WTC11 (cell line): ENCODE measurements at regions not wholly inside any gene's neighbourhood (a gene's known extent, or its start where the extent isn't known, plus 50 kb on each side); places are given as distances from the start of the nearest gene placed in this dataset.

Source experiments
- ATAC-seq: fragments of 200-7000 bp; cut with Tn5 transposase; 2 replicates; pipeline ENCODE4 v1.10.0; 2021; ENCODE audit warnings: mild to moderate bottlenecking, moderate library complexity
- CTCF ChIA-PET: fragments of 300-600 bp; sonication (Branson Sonifier 250); formaldehyde crosslinking; loops from one replicate; lab custom pipeline; 2021; ENCODE audit warnings: antibody characterized with exemption; lab: Charles Lee
- POLR2A ChIA-PET: fragments of 350-600 bp; sonication (Branson Sonifier 250); formaldehyde crosslinking; loops from one replicate; lab custom pipeline; 2021; ENCODE audit warnings: antibody characterized with exemption; lab: Charles Lee
- DNase-seq: peaks from one replicate; pipeline ENCODE4 v3.0.0; 2021; ENCODE audit warnings: low spot score
- H3K27ac Mint-ChIP-seq: 2 replicates; pipeline ENCODE4 v1.8.0; 2021; ENCODE audit warnings: mixed read lengths
- H3K27me3 Mint-ChIP-seq: 2 replicates; pipeline ENCODE4 v1.8.0; 2021; ENCODE audit warnings: low read depth, mild to moderate bottlenecking, moderate library complexity, mixed read lengths
- H3K36me3 Mint-ChIP-seq: 2 replicates; pipeline ENCODE4 v1.8.0; 2021; ENCODE audit warnings: mixed read lengths
- H3K4me1 Mint-ChIP-seq: 2 replicates; pipeline ENCODE4 v1.8.0; 2022; ENCODE audit warnings: mixed read lengths
- H3K4me3 Mint-ChIP-seq: 2 replicates; pipeline ENCODE4 v1.8.0; 2021; ENCODE audit warnings: mild to moderate bottlenecking, moderate library complexity, mixed read lengths
- H3K9me3 Mint-ChIP-seq: 2 replicates; pipeline ENCODE4 v1.8.0; 2021; ENCODE audit warnings: mixed read lengths
- AFF4 ChIP-seq: sonication (generic); formaldehyde crosslinking; IDR thresholded peaks from 2 replicates; pipeline ENCODE4 v1.8.1; 2023; ENCODE audit warnings: mild to moderate bottlenecking, missing genetic modification reagents, borderline replicate concordance
- AR ChIP-seq: fragments of 250-450 bp; sonication (Bioruptor Pico); IDR thresholded peaks from 2 replicates; pipeline ENCODE4 v1.9.0; 2021; ENCODE audit warnings: mild to moderate bottlenecking
- ATF2 ChIP-seq: sonication (generic); formaldehyde crosslinking; IDR thresholded peaks from 2 replicates; pipeline ENCODE4 v1.8.1; 2022; ENCODE audit warnings: low read depth, missing genetic modification reagents, borderline replicate concordance
- NR2C2 ChIP-seq: sonication (generic); formaldehyde crosslinking; IDR thresholded peaks from 2 replicates; pipeline ENCODE4 v1.8.0; 2022; ENCODE audit warnings: mild to moderate bottlenecking, missing genetic modification reagents
- SMAD3 ChIP-seq: sonication (generic); formaldehyde crosslinking; IDR thresholded peaks from 2 replicates; pipeline ENCODE4 v1.8.0; 2022; ENCODE audit warnings: missing genetic modification reagents, mild to moderate bottlenecking, borderline replicate concordance
- SP1 ChIP-seq: sonication (generic); formaldehyde crosslinking; conservative IDR thresholded peaks from 2 replicates; pipeline ENCODE4 v1.8.1; 2022; ENCODE audit warnings: missing genetic modification reagents
- TEAD4 ChIP-seq: sonication (generic); formaldehyde crosslinking; IDR thresholded peaks from 2 replicates; pipeline ENCODE4 v1.8.0; 2022; ENCODE audit warnings: mild to moderate bottlenecking, missing genetic modification reagents
- USF2 ChIP-seq: sonication (generic); formaldehyde crosslinking; IDR thresholded peaks from 2 replicates; pipeline ENCODE4 v1.8.1; 2023; ENCODE audit warnings: mild to moderate bottlenecking, missing genetic modification reagents, moderate library complexity
- ZNF138 ChIP-seq: sonication (generic); formaldehyde crosslinking; conservative IDR thresholded peaks from 2 replicates; pipeline ENCODE4 v1.8.1; 2022; ENCODE audit warnings: mild to moderate bottlenecking, moderate library complexity, missing genetic modification reagents
- ZNF317 ChIP-seq: sonication (generic); formaldehyde crosslinking; IDR thresholded peaks from 2 replicates; pipeline ENCODE4 v1.8.1; 2023; ENCODE audit warnings: low read depth, mild to moderate bottlenecking, moderate library complexity, missing genetic modification reagents, borderline replicate concordance
- TF ChIP-seq, protein P1 (sequence below): fragments of 250-450 bp; sonication (Bioruptor Pico); IDR thresholded peaks from 2 replicates; pipeline ENCODE4 v2.1.2; 2022; ENCODE audit warnings: mild to moderate bottlenecking, moderate library complexity
- TF ChIP-seq, protein P2 (sequence below): sonication (generic); formaldehyde crosslinking; IDR thresholded peaks from 2 replicates; pipeline ENCODE4 v1.8.0; 2023; ENCODE audit warnings: mild to moderate bottlenecking, missing genetic modification reagents
- TF ChIP-seq, protein P3 (sequence below): sonication (generic); formaldehyde crosslinking; conservative IDR thresholded peaks from 2 replicates; pipeline ENCODE4 v1.8.1; 2023; ENCODE audit warnings: mild to moderate bottlenecking, low read depth, missing genetic modification reagents, moderate library complexity

DNA sequence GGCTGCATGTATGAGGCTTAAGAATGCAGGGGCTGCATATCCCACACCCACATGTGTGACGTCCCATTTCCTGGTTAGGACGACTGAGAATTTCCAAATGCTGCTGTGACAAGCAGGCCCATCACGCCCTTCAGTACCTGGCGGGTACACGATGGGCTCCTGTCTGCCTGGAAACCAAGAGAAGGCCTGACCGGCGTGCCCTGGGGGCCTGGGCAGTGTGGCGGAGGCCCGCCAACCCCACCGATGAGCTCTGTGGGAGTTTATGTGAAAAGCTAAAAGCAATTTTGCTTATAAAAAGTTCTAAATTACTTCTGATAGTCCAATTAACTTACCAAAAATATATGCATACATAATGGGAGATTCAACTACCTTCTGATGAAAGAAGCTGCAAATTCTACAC, 837.3 kb downstream of the GALR1 start:
- Mint-ChIP-seq H3K27ac (no peak overlapping the region), H3K9me3 (peaks cover 46% of the 10 kb centered on the region), H3K4me1 (peaks cover 7% of the 10 kb centered on the region), H3K4me3 (no peak overlapping the region), H3K36me3 (peaks cover 26% of the 10 kb centered on the region), H3K27me3 (no peaks in the 10 kb centered on the region; the same call in 1 of the 2 replicates)
- CTCF ChIA-PET = no interaction called here
- ATAC-seq (no peak), DNase-seq (no peak)
- TF ChIP-seq ZNF138 (CRISPR knock-in tag) = no peak
- POLR2A ChIA-PET = no interaction called here

DNA sequence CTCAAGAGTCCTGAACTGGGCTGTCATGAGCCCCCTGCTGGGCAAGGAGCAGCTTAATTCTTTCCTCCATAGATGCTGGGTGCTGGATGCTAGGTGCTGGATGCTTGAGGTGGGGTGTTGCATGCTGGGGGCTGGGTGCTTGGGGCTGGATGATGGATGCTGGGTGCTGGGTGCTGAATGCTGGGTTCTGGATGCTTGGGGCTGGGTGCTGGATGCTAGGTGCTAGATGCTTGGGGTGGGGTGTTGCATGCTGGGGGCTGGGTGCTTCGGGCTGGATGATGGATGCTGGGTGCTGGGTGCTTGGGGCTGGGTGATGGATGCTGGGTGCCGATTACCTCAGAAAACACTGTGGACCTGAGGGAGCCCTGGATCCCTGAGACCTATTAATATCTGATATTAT, 837.7 kb downstream of the GALR1 start:
- Mint-ChIP-seq H3K27ac (no peak overlapping the region), H3K36me3 (peaks cover 26% of the 10 kb centered on the region), H3K27me3 (no peaks in the 10 kb centered on the region; the same call in 1 of the 2 replicates), H3K9me3 (peaks cover 42% of the 10 kb centered on the region), H3K4me1 (peaks cover 7% of the 10 kb centered on the region), H3K4me3 (no peak overlapping the region)
- POLR2A ChIA-PET = no interaction called here
- CTCF ChIA-PET = no interaction called here
- ATAC-seq = no peak
- DNase-seq = no peak
- TF ChIP-seq AR (CRISPR knock-in tag) = no peak
- TF ChIP-seq, protein P1, sequence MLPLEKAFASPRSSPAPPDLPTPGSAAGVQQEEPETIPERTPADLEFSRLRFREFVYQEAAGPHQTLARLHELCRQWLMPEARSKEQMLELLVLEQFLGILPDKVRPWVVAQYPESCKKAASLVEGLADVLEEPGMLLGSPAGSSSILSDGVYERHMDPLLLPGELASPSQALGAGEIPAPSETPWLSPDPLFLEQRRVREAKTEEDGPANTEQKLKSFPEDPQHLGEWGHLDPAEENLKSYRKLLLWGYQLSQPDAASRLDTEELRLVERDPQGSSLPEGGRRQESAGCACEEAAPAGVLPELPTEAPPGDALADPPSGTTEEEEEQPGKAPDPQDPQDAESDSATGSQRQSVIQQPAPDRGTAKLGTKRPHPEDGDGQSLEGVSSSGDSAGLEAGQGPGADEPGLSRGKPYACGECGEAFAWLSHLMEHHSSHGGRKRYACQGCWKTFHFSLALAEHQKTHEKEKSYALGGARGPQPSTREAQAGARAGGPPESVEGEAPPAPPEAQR (CRISPR knock-in tag) = no peak
- no peak for TF ChIP-seq ATF2 (CRISPR knock-in tag)
- TF ChIP-seq ZNF317 (CRISPR knock-in tag) = no peak
- TF ChIP-seq TEAD4 (CRISPR knock-in tag) = no peak
- no peak for TF ChIP-seq USF2
- TF ChIP-seq SP1 (CRISPR knock-in tag) = no peak
- TF ChIP-seq SMAD3 (CRISPR knock-in tag) = no peak
- TF ChIP-seq, protein P2, sequence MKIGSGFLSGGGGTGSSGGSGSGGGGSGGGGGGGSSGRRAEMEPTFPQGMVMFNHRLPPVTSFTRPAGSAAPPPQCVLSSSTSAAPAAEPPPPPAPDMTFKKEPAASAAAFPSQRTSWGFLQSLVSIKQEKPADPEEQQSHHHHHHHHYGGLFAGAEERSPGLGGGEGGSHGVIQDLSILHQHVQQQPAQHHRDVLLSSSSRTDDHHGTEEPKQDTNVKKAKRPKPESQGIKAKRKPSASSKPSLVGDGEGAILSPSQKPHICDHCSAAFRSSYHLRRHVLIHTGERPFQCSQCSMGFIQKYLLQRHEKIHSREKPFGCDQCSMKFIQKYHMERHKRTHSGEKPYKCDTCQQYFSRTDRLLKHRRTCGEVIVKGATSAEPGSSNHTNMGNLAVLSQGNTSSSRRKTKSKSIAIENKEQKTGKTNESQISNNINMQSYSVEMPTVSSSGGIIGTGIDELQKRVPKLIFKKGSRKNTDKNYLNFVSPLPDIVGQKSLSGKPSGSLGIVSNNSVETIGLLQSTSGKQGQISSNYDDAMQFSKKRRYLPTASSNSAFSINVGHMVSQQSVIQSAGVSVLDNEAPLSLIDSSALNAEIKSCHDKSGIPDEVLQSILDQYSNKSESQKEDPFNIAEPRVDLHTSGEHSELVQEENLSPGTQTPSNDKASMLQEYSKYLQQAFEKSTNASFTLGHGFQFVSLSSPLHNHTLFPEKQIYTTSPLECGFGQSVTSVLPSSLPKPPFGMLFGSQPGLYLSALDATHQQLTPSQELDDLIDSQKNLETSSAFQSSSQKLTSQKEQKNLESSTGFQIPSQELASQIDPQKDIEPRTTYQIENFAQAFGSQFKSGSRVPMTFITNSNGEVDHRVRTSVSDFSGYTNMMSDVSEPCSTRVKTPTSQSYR = no peak
- TF ChIP-seq AFF4 (CRISPR knock-in tag) = no peak
- no peak for TF ChIP-seq NR2C2 (CRISPR knock-in tag)
- TF ChIP-seq, protein P3, sequence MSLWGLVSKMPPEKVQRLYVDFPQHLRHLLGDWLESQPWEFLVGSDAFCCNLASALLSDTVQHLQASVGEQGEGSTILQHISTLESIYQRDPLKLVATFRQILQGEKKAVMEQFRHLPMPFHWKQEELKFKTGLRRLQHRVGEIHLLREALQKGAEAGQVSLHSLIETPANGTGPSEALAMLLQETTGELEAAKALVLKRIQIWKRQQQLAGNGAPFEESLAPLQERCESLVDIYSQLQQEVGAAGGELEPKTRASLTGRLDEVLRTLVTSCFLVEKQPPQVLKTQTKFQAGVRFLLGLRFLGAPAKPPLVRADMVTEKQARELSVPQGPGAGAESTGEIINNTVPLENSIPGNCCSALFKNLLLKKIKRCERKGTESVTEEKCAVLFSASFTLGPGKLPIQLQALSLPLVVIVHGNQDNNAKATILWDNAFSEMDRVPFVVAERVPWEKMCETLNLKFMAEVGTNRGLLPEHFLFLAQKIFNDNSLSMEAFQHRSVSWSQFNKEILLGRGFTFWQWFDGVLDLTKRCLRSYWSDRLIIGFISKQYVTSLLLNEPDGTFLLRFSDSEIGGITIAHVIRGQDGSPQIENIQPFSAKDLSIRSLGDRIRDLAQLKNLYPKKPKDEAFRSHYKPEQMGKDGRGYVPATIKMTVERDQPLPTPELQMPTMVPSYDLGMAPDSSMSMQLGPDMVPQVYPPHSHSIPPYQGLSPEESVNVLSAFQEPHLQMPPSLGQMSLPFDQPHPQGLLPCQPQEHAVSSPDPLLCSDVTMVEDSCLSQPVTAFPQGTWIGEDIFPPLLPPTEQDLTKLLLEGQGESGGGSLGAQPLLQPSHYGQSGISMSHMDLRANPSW (CRISPR knock-in tag) = no peak
